GM19372 (cell line): ENCODE measurements at regions not wholly inside any gene's neighbourhood (a gene's known extent, or its start where the extent isn't known, plus 50 kb on each side); places are given as distances from the start of the nearest gene placed in this dataset.
A peak's percentile ranks its signal among the peaks of the same experiment; 100 is the strongest.
"Not testable (repeated sequence)": the region's sequence is repeated elsewhere in the genome, so short reads cannot be mapped to it uniquely, and the experiment has no call there.

ENCODE experiments used
- ATAC-seq: cut with Tn5 transposase; IDR thresholded peaks from one replicate; pipeline ENCODE4 v1.9.1; 2021; ENCODE audit warnings: mild to moderate bottlenecking, low read depth, moderate library complexity; ENCODE audit not compliant: unreplicated experiment

DNA sequence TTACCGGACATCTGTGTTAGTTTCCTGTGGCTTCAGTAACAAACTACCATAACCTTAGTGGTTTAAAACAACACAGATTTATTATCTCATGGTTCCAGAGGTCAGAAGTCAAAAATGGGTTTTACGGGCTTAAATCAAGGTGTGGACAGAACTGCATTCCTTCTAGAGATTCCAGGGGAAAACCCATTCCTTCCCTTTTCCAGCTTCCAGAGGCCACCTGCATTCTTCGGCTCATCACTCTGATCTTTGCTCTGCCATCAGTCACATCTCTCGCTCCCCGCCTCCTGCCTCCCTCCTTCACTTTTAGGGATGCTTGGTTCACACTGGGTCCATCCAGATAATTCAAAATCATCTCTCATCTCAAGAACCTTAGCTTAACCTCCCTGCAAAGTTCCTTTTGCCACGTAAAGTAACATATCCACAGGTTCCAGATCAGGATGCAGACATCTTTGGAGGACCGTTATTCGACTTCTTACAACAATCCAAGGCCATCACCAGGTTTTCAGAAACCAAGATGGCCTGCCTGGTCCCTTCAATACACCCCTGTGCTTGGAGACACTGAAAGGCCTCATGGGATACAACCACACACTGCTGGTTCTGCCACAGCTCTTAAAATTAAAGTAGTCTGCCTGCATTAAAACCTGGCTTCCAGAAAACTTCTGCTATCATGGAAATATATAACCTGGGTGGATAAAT is 225.9 kb upstream of the MYO3A start:
- ATAC-seq: no peak

DNA sequence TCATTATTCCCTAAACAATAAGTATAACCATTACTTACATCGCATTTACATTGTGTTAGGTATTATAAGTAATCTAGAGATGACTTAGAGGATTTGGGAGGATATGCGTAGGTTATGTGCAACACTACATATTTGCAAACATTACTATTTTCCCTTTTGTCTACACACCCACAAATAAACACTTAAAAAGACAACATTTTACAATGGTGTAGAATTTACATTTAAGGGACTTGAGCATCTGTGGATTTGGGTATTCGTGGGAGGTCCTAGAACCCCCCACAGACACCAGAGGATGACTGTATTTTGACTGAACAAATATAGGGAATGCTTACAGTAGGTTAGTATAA is 220.2 kb upstream of the MYO3A start:
- ATAC-seq: no peak

DNA sequence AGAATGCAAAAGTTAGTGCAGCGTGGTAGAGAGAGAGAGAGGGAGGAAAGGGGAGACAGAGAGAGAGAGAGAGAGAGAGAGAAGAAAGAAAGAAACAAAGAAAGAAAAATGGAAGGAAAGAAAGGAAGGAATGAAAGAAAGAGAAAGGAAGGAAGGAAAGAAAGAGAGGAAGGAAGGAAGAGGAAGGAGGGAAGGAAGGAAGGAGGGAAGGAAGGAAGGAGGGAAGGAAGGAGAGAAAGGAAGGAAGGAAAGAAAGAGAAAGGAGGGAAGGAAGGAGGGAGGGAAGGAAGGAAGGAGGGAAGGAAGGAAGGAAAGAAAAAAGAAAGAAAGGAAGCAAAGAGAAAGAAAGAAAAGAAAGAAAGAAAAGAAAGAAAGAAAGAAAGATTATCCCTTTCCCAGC is 209.8 kb upstream of the MYO3A start:
- ATAC-seq: no peak

DNA sequence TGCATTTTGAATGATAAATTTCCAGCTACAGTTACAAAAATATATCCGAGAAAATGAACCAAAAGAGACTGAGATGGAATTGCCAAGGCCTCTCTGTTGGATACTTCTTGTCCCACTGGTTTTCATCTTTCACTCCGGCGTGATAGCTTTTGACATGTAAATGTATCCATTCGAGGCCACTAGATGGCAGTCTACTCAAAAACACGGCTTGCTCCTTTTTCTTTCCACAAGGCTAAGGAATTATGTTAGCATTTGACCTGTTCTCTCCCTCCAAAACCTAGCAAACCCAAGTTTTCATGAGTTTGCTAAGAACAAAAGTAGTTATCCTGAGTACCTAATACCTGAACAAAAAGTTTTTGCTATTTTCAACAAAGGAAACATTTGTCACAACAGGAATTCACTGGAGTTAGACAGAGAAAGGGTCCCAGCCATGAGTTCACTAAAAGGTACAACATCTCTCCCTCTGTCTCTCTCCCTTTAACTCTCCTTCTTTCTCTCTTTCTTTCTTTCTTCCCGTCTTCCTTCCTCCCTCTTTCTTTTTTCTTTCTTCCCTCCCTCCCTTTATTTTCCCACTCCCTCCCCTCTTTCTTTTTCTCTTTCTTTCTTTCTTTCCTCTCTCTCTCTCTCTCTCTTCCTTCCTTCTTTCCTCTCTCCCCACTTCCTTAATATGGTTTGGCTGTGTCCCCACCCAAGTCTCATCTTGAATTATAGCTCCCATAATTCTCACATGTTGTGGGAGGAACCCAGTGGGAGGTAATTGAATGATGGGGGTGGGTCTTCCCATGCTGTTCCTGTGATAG is 207.9 kb upstream of the MYO3A start:
- ATAC-seq: peak; percentile 83

DNA sequence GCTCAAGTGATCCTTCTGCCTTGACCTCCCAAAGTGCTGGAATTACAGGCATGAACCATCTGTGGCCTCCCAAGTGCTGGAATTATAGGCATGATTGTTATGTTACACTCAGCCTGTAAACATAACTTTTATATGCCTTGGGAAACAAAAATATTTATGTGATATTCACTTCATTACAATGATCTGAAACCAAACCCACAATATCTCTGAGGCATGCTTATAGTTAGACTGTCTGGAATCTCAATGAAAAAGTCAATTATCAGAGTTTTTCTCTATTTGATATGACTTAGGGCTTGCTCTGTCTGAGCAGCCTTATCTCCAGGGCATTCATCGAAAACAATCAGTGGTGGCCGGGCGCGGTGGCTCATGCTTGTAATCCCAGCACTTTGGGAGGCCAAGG is 195.3 kb upstream of the MYO3A start:
- ATAC-seq: no peak

DNA sequence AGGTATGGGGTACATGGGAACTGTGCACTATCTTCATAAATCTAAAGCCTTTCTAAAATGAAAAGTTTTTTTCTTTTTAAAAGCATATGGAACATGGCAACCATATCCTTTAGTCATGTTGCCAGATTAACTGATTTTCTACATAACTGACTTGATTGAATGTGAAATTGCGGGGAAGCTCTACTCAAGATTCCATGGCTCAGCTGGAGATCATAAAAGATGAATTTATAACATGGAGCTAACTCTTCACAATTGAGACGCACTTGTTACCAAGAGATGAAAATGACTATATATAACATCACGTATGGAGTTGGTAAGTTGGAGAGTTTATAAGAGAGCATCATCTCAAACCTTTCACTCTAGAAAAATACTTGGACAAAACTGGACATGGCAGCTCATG is 190.2 kb upstream of the MYO3A start:
- ATAC-seq: no peak

DNA sequence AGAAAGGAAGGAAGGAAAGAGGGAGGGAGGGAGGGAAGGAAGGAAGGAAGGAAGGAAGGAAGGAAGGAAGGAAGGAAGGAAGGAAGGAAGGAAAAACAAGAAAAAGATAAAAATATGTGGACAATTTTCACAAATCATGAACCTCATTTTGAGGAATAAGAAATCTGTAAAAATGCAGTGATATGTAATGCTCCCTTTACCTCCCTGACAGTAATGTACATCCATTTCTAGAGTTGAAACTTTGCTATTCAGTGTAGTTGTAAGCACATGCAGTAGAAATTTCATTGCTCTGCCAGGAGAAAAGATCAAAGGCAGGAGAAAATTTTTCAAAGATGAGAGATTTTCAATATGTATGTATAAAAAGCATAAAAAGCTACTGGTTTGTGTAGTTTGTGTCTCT is 189.5 kb upstream of the MYO3A start:
- ATAC-seq: no peak

DNA sequence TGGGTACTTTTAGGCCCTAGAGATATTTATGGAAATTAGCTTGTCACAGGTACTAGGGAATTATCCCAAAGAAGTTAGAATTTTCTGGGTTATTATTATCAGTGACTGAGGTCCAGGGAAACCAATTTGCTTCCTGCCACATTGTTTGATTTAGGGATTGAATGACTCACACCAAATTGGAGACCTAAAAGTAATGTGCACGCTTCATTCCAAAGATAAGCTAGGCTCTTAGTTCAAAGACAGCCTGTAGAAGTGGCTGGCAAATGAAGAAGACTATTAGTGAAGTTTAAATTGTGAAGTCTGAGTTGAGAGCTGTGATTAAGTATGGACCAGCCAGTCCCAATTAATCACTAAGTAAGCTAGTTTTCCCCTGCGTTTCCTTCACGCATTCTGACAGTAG is 188.1 kb upstream of the MYO3A start:
- no peak for ATAC-seq

DNA sequence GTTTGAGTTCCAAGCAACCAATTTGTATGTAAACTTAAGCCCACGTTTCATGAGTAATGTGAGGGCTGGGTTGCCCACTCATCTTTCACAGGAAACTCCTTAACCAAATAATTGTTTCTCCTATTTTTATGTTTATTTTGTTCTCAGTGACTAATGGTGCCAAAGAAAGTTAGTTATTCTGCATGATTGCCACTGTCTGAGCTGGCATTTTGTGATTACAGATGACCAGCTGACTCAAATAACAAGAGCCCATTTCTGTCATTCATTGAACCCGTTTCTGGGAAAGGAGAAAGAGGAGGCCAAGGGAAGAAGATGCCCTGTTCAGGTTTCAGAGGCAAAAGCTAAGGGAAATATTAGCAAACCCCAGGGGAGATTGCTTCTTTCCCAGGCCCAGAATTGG is 186.9 kb upstream of the MYO3A start:
- ATAC-seq: no peak

DNA sequence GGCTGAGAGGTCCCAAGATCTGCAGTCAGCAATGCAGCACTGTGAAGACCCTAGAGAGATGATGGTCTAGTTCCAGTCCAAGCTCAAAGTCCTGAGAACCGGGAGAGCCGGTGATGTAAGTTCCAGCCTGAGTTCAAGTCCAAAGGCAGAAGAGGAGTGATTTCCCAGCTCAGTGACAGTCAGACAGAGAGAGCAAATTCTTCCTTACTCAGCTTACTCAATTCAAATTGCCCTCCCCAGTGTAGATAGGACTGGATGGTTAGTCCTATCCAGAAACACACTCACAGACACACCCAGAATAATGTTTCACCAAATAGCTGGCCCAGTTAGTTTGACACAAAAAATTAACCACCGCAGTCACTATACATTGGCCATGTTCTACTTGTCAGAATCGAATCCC is 185.5 kb upstream of the MYO3A start:
- ATAC-seq: no peak

DNA sequence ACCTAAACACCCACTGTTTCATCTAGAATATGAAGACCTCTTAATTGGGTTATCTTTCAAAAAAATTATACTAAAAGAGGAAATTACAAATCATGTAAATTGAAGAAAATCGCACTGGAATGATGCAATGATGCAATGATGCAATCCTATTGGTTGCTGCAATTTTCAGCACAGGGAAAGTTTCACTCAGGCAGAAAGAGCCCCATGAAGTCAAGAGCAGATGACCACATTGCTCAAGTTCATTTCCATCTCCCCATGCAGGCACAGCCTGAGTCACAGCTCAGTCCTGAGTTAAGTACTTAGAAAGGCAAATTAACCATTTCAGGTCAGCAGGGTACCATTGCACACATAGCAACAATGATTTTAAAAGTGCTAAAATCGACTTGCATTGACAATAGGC is 180.3 kb upstream of the MYO3A start:
- ATAC-seq: no peak

DNA sequence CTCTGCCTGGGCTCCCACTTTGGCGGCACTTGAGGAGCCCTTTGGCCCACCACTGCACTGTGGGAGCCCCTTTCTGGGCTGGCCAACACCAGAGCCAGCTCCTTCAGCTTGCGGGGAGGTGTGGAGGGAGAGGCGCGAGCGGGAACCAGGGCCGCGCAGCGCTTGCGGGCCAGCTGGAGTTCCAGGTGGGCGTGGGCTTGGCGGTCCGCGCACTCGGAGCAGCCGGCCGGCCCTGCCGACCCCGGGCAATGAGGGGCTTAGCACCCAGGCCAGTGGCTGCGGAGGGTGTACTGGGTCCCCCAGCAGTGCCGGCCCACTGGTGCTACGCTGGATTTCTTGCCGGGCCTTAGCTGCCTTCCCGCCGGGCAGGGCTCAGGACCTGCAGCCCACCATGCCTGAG is 178.2 kb upstream of the MYO3A start:
- ATAC-seq: not testable (repeated sequence)

DNA sequence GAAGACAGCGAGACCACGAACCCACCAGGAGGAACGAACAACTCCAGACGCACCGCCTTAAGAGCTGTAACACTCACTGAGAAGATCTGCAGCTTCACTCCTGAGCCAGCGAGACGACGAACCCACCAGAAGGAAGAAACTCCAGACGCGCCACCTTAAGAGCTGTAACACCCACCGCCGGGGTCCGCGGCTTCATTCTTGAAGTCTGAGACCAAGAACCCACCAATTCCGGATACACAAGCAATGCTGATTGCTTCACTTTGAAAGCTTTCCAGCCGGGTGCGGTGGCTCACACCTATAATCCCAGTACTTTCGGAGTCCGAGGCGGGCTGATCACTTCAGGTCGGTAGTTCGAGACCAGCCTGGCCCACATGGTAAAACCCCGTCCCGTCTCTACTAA is 177.2 kb upstream of the MYO3A start:
- ATAC-seq: no peak

DNA sequence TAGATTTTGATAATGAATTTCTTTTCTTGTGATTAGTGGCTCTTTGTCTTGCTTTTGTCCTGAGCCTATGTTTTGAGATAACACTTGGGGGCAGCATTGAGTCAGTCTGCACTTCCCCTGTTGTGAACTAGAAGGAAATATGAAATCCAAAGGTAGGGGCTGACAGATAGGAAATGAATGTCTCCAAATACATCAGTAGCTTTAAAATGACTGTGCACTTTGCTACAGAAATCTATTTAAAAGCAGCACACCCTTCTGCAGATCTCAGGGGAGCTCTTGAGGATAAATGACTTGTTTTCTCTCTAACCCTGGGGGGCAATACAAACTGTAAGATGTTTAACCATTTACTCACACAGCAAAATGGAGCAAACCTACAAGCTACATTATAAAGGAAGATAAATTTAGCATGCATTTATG is 176.0 kb upstream of the MYO3A start:
- no peak for ATAC-seq

DNA sequence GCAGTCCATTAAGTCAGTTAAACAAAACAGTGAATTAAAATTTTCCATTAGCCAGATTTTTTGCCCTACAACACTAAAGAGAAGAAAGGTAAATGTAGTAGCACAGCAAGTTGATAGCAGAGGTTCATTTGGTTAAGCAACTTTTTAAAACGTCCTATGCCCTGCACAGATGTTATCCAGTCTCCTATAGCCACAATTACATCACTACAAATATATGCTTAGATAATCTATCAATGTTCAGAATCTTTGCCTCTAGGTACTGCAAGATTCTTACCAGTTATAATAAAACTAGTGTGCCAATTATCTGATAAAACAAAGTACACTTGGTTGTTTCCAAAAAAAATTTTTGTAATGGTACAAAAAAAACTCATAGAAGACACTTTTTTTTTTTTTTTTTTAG is 175.5 kb upstream of the MYO3A start:
- ATAC-seq: no peak

DNA sequence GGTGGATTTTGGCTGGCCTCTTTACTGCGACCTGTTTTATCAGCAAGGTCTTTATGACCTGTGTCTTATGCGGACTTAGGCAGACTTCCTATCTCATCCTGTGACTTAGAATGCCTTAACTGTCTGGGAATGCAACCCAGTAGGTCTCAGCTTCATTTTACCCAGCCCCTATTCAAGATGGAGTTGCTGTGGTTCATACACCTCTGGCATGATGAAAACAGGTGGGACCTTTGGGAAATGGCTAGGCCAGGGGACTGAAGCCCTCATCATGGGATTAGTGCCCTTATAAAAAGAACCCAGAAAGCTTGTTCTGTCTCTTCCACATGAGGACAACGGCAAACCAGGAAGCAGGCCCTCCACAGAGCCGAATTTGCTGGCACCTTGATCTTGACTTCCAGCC is 172.1 kb upstream of the MYO3A start:
- ATAC-seq: no peak

DNA sequence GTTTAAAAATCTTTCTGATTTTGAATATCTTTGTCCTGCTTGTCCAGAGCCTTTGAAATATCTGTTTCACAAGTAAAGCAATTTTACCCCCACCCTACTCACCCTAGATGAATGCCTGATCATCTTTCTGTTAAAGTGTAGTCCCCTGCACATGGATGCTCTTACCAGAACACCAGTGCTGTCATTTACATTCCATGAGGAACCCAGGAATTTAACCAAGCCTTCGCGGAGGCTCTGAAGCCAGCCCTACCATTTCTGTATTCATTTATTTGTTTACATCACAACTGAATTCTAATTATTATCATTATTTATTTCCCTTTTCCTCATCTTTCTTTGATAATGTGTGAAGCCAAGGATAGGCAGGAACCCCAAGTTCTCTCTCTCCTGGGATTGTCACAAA is 167.8 kb upstream of the MYO3A start:
- ATAC-seq: no peak

DNA sequence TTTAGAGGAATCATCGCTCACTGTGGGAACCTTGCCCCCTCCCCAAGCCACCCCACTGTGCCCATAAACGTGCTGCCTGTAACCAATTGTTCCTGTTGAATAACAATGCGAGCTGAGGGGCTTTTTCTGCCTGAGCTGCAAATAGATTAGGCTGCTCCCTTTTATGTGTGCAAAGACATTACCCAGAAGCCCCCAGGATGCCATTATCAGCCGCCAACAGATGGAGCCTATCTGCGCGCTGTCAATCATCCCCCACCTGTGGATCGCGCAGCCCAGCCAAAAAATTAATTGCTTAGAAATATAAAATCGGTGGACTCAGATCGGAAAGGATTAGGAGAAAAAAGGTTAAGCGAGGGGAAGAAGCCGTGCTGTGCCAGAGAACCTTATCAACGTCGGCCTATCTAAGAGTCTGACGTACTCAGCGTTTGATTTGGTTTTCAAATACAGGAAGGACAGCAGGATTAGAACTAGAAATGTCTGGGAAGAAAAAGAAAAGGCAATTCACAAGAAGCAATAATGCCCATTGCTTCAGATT is 167.3 kb upstream of the MYO3A start:
- ATAC-seq: no peak

DNA sequence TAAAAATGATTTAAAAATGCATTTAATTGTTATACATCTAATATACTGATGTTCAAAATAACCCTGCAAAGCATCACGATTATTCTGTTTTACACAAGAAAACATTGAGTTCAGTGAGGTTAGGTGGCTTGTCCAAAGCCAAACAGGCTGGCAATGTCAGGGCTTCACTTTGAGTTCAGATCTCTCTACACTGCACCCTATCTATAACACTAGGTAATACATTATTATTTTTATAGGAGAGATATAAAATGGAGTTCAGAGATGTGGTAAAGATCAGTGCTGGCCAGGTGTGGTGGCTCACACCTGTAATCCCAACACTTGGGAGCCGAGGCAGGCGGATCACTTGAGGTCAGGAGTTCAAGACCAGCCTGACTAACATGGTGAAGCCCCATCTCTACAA is 165.9 kb upstream of the MYO3A start:
- no peak for ATAC-seq

DNA sequence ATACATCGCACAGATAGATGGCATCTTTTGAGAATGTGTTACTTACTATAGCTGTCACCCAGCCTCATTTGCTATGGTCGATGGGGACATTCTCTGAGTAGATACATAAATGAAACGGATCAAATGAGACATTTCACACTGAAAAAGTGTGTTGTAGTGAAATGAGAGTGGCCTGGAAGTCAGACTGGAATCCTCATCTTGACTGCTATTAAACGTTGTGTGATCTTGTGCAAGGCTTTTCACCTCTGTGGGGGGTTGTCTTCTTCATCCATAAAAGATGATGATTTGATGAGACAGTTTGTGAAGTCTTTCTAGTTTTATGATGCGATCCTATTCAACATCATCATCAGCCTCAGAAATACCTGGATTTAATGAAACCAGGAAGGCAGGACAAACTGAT is 155.4 kb upstream of the MYO3A start:
- no peak for ATAC-seq

DNA sequence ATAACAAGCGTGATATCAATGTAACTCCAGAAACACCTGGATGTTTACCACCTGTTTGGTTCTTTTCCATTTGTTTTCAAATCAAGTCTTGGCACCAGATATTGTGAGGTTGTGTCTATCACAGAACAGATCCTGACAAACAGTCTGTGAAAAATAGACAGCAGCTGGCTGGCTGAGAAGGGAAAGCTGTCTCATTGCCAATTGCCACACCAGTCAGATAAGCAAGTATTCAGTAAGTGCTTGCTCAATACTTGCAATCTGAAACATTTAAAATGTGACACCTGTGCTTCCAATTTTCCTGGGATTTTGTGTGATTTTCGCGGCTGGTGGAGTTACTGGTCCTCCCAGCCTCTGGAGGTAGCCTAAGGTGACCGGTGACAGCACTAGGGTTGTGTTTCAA is 147.9 kb upstream of the MYO3A start:
- no peak for ATAC-seq

DNA sequence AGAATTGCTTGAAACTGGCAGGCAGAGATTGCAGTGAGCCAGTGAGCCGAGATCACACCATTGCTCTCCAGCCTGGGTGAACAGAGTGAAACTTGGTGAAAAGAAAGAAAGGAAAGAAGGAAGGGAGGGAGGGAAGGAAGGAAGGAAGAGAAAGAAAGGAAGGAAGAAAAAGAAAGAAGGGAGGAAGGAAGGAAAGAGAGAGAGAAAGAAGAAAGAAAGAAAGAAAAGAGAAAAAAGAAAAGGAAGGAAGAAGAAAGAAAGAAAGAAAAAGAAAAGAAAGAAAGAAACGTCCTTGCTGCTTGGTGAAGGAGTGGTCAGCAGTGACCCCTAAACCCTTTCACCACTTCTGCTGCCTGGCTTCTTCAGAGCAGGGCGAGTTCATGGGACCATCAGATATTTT is 147.1 kb upstream of the MYO3A start:
- no peak for ATAC-seq
